Stimulated activated CD8-positive, alpha-beta memory T cell treated with anti-CD3 and anti-CD28 coated beads, Interleukin-7, amount 100 ng/mL, for 1 hour (primary cell): ENCODE measurements at regions not wholly inside any gene's neighbourhood (a gene's known extent, or its start where the extent isn't known, plus 50 kb on each side); places are given as distances from the start of the nearest gene placed in this dataset.
"Not testable (repeated sequence)": the region's sequence is repeated elsewhere in the genome, so short reads cannot be mapped to it uniquely, and the experiment has no call there.

Source experiments
- DNase-seq, 2 donors: peaks; one replicate each; pipeline ENCODE4 v3.0.0-alpha.2; 2020; ENCODE audit warnings: low read depth in 2 of 2

- not testable (repeated sequence) for DNase-seq
These were observed 1258.8 kb upstream of the TENM4 start for GRCh38 chr11:80699406-80700177.

GRCh38 chr11:80698637-80699036 is 1257.8 kb upstream of the TENM4 start:
- no peak for DNase-seq

GRCh38 chr11:80694385-80694784 is 1253.6 kb upstream of the TENM4 start:
- no peak for DNase-seq

GRCh38 chr11:80687941-80688340 is 1247.1 kb upstream of the TENM4 start:
- DNase-seq = no peak

GRCh38 chr11:80686889-80687288 is 1246.1 kb upstream of the TENM4 start:
- DNase-seq = no peak

GRCh38 chr11:80673566-80673965 is 1232.7 kb upstream of the TENM4 start:
- DNase-seq = no peak

GRCh38 chr11:80669620-80670019 is 1228.8 kb upstream of the TENM4 start:
- DNase-seq = no peak

- no peak for DNase-seq
These were observed 1227.2 kb upstream of the TENM4 start for GRCh38 chr11:80668039-80668438.

- DNase-seq = no peak
These were observed 1215.0 kb upstream of the TENM4 start for GRCh38 chr11:80655834-80656233.

GRCh38 chr11:80650966-80651365 is 1210.1 kb upstream of the TENM4 start:
- DNase-seq = no peak

GRCh38 chr11:80649186-80649585 is 1208.4 kb upstream of the TENM4 start:
- DNase-seq = no peak

- no peak for DNase-seq
These were observed 1197.5 kb upstream of the TENM4 start for GRCh38 chr11:80638296-80638695.

- DNase-seq = no peak
These were observed 1196.7 kb upstream of the TENM4 start for GRCh38 chr11:80637571-80637970.

- no peak for DNase-seq
These were observed 1196.2 kb upstream of the TENM4 start for GRCh38 chr11:80636999-80637398.

GRCh38 chr11:80635178-80635577 is 1194.3 kb upstream of the TENM4 start:
- DNase-seq = no peak

- no peak for DNase-seq
These were observed 1191.9 kb upstream of the TENM4 start for GRCh38 chr11:80632691-80633090.

GRCh38 chr11:80632156-80632555 is 1191.3 kb upstream of the TENM4 start:
- DNase-seq = no peak

- no peak for DNase-seq
These were observed 1188.6 kb upstream of the TENM4 start for GRCh38 chr11:80629466-80629865.

- no peak for DNase-seq
These were observed 1186.5 kb upstream of the TENM4 start for GRCh38 chr11:80627364-80627763.

GRCh38 chr11:80626721-80627120 is 1185.9 kb upstream of the TENM4 start:
- DNase-seq = no peak

- DNase-seq = no peak
These were observed 1184.7 kb upstream of the TENM4 start for GRCh38 chr11:80625563-80625962.

GRCh38 chr11:80621871-80622270 is 1181.0 kb upstream of the TENM4 start:
- DNase-seq = no peak

GRCh38 chr11:80620867-80621266 is 1180.0 kb upstream of the TENM4 start:
- DNase-seq = no peak

GRCh38 chr11:80617156-80617555 is 1176.3 kb upstream of the TENM4 start:
- DNase-seq = no peak
